ENCODE measurements at regions not wholly inside any gene's neighbourhood (a gene's known extent, or its start where the extent isn't known, plus 50 kb on each side); places are given as distances from the start of the nearest gene placed in this dataset.

DNA sequence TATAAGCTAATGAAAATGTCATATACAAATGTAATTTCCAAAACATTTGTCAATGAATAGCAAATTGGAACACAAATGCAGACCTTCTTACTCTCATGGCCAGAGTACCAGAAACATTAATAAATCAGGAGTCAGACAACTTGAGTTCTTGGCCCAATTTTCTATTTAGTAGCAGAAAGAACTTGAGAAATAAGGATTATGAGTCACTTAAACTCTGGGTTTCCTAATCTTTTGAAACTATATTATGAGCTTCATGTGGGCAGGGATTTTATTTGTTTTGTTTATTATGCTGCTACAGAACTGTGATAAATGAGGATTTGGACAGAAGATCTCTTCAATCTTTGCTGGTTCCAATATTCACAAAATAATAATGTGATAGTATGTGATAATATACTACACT is 686.7 kb downstream of the NR4A2 start:
- intact Hi-C loops (cut with DNase I): no loop called here
- DNase-seq: no peak
- Histone ChIP-seq H3K4me1 (no peaks in the 10 kb centered on the region), H3K36me3 (no peaks in the 10 kb centered on the region), H3K9me3 (no peaks in the 10 kb centered on the region), H3K27me3 (no peaks in the 10 kb centered on the region), H3K4me3 (no peak overlapping the region), H3K27ac (no peak overlapping the region), H3K9ac (ENCODE audit: low read depth in 2 of 2, low read length in 2 of 2) (no peak overlapping the region)
- TF ChIP-seq, protein P1, sequence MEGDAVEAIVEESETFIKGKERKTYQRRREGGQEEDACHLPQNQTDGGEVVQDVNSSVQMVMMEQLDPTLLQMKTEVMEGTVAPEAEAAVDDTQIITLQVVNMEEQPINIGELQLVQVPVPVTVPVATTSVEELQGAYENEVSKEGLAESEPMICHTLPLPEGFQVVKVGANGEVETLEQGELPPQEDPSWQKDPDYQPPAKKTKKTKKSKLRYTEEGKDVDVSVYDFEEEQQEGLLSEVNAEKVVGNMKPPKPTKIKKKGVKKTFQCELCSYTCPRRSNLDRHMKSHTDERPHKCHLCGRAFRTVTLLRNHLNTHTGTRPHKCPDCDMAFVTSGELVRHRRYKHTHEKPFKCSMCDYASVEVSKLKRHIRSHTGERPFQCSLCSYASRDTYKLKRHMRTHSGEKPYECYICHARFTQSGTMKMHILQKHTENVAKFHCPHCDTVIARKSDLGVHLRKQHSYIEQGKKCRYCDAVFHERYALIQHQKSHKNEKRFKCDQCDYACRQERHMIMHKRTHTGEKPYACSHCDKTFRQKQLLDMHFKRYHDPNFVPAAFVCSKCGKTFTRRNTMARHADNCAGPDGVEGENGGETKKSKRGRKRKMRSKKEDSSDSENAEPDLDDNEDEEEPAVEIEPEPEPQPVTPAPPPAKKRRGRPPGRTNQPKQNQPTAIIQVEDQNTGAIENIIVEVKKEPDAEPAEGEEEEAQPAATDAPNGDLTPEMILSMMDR (IDR thresholded peaks at IDR 0.05): no peak

DNA sequence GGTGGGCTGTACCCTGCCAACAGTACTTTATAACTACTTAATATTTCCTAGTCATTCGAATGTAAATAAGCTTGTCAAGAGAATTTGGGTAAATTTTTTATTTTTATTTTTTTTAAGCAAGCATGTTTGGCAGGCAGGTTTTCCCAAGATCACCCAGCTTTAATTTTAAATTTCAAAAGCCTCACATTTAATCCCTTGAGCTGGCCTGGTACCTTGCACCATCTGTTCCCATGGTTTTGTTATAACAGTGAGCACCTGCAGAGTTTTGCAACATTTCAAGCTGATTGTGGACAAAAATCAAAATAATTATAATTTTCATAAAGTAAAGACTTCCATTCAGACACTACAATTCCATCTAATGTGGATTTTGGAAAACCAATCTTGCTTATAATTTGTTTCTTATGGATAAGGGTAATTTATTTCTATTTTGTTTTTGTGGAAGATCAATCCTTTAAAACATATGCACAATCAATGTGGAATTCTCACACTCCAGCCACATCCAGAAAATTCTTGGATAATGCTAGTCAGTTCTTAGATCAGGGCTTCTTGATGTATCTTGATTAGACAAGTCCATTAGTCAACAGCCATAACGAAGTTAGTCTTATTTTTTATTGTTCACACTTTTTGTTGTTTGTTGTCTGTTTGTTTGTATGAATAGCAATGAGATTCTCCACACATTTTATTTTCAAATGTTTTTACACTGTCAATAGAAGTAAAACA is 689.3 kb downstream of the NR4A2 start:
- intact Hi-C loops (cut with DNase I): no loop called here
- no peaks in the 10 kb centered on the region for H3K9me3 ChIP-seq
- TF ChIP-seq, protein P1 (IDR thresholded peaks at IDR 0.05): no peak
- no peaks in the 10 kb centered on the region for H3K27me3 ChIP-seq
- DNase-seq: no peak
- H3K9ac ChIP-seq (ENCODE audit: low read depth in 2 of 2, low read length in 2 of 2): no peak overlapping the region
- H3K4me3 ChIP-seq: no peak overlapping the region
- no peaks in the 10 kb centered on the region for H3K4me1 ChIP-seq
- H3K27ac ChIP-seq: no peak overlapping the region
- no peaks in the 10 kb centered on the region for H3K36me3 ChIP-seq

DNA sequence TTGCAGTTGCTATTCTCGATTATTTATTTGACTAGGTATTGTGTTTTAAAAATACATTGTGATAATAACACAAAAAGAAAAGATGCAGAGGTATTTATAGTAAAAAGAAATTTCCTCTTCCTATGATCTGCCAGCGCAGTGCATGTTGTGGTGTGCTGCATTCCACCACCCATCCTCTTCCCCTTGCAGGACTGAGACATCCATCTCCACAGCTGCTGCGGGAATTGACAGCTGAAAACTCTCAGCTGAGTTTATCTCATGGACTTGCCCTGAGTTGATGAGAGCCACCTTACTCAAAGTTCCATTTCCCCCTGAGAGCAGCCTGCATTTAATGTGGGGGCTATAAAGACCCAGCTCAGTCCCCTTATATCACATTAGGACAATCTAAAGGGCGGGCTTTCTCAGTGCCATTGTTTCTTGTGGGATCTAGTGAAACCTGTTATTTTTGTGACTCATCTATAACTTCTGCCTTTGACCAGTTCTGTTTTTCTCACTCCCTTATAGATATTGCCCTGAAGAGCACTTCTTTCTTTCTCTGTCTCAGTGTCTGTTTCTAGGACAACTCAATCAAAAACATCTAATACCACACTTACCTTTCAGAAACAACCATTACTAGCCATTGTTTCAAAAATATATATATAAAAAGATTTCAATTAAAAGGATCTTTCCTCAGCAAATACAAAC is 698.5 kb downstream of the NR4A2 start:
- DNase-seq: no peak
- Histone ChIP-seq H3K9me3 (no peaks in the 10 kb centered on the region), H3K4me1 (no peaks in the 10 kb centered on the region), H3K27ac (no peak overlapping the region), H3K36me3 (no peaks in the 10 kb centered on the region), H3K9ac (ENCODE audit: low read depth in 2 of 2, low read length in 2 of 2) (no peak overlapping the region), H3K4me3 (no peak overlapping the region), H3K27me3 (no peaks in the 10 kb centered on the region)
- TF ChIP-seq, protein P1 (IDR thresholded peaks at IDR 0.05): no peak
- intact Hi-C loops (cut with DNase I): no loop called here

DNA sequence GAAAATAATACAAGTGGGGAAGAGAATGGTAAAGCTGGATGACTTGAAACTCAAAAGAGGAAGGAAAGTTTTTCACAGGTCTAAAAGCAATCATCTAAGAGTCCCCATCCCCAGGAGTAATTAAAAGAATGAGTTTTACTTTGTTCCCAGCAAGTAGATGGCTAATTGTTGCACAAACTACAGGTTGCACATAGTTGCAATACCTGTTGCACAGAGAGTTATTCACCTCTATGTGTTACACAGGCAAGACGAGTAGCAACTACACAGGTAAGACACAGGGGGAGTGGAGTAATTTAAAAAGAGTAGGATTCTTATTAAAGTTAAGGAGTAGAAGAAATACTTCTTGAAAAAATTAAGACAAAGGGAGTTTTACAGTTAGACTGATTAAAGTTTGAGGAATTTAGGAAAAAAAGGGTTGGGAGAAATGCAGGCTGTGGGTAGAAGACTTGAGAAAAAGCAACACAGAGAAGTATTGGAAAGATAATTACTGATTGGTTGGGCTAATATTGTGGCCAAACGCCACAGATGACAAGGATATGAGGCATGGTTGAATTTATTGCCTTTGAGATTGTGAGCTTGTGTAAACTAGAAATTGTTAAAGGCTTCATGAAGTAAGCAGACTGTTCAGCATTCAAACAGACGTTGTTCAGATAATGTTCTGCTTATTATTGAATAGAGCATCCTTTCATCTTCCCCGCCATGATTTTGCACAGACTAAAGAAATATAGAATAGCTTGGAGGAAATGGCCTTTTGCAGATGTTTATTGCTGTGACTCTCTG is 699.3 kb downstream of the NR4A2 start:
- H3K9ac ChIP-seq (ENCODE audit: low read depth in 2 of 2, low read length in 2 of 2): no peak overlapping the region
- H3K9me3 ChIP-seq: no peaks in the 10 kb centered on the region
- no peak for DNase-seq
- H3K4me3 ChIP-seq: no peak overlapping the region
- no peaks in the 10 kb centered on the region for H3K36me3 ChIP-seq
- no peak overlapping the region for H3K27ac ChIP-seq
- intact Hi-C loops (cut with DNase I): no loop called here
- no peaks in the 10 kb centered on the region for H3K27me3 ChIP-seq
- TF ChIP-seq, protein P1 (IDR thresholded peaks at IDR 0.05): no peak
- no peaks in the 10 kb centered on the region for H3K4me1 ChIP-seq

DNA sequence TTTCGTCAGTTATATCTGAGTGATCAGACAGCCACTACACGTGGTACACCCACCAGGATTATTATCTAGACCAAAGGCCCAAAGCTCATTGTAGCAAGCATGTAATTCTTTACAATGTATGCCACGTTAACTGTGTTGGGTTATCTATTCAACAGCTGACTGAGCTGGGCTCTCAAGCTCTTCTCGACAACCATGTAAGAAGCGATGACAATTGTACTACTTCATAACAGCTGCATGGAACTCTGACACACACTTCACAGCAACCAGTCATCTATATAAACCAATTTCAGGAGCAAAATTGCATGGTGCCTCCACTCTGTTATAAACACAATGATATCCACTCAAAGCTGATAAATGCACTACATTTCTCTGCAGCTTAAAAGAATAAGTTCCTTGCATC is 701.8 kb downstream of the NR4A2 start:
- TF ChIP-seq, protein P1 (IDR thresholded peaks at IDR 0.05): no peak
- H3K36me3 ChIP-seq: no peaks in the 10 kb centered on the region
- H3K4me1 ChIP-seq: no peaks in the 10 kb centered on the region
- no peaks in the 10 kb centered on the region for H3K27me3 ChIP-seq
- intact Hi-C loops (cut with DNase I): no loop called here
- no peak for DNase-seq
- no peak overlapping the region for H3K9ac ChIP-seq (ENCODE audit: low read depth in 2 of 2, low read length in 2 of 2)
- H3K9me3 ChIP-seq: no peaks in the 10 kb centered on the region
- no peak overlapping the region for H3K27ac ChIP-seq
- H3K4me3 ChIP-seq: no peak overlapping the region
